ENCODE measurements at regions not wholly inside any gene's neighbourhood (a gene's known extent, or its start where the extent isn't known, plus 50 kb on each side); places are given as distances from the start of the nearest gene placed in this dataset.

GRCh38 chr16:73871088-73871733, 425.4 kb upstream of the PSMD7 start:
- TF ChIP-seq, protein P1, sequence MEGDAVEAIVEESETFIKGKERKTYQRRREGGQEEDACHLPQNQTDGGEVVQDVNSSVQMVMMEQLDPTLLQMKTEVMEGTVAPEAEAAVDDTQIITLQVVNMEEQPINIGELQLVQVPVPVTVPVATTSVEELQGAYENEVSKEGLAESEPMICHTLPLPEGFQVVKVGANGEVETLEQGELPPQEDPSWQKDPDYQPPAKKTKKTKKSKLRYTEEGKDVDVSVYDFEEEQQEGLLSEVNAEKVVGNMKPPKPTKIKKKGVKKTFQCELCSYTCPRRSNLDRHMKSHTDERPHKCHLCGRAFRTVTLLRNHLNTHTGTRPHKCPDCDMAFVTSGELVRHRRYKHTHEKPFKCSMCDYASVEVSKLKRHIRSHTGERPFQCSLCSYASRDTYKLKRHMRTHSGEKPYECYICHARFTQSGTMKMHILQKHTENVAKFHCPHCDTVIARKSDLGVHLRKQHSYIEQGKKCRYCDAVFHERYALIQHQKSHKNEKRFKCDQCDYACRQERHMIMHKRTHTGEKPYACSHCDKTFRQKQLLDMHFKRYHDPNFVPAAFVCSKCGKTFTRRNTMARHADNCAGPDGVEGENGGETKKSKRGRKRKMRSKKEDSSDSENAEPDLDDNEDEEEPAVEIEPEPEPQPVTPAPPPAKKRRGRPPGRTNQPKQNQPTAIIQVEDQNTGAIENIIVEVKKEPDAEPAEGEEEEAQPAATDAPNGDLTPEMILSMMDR (IDR thresholded peaks at IDR 0.05) = no peak

DNA sequence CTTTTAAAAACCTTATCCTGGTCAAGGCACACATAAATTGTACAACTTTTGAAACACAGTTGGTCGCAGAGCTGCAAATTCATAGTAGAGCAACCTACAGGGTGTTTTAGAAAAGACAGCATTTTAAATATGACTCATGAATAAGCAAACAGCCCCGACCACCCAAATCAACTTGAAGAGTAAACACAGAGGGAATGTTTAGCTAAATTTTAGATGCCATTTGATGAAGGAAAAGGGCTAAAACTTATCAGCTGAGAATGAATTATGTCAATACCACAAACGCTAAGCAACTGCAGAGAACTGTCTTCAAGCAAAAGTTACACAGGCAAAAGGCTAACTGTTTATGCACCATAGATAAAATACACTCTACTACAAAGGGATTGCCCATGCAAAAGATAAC, 427.5 kb upstream of the PSMD7 start:
- H3K27ac ChIP-seq = no peak overlapping the region
- TF ChIP-seq, protein P1 (IDR thresholded peaks at IDR 0.05) = no peak
- no peaks in the 10 kb centered on the region for H3K9me3 ChIP-seq
- H3K36me3 ChIP-seq = no peaks in the 10 kb centered on the region
- no peak overlapping the region for H3K4me3 ChIP-seq (ENCODE audit: low read depth in 1 of 2, low read length in 1 of 2)
- H3K4me1 ChIP-seq (ENCODE audit: control insufficient read depth in 1 of 2, insufficient read depth in 1 of 2, low read depth in 1 of 2, low read length in 1 of 2) = no peaks in the 10 kb centered on the region
- H3K27me3 ChIP-seq = no peaks in the 10 kb centered on the region

More at GRCh38 chr16:73871088-73871733, 425.4 kb upstream of the PSMD7 start:
- H3K36me3 ChIP-seq = no peaks in the 10 kb centered on the region
- no peak overlapping the region for H3K27ac ChIP-seq
- no peaks in the 10 kb centered on the region for H3K4me1 ChIP-seq (ENCODE audit: control insufficient read depth in 1 of 2, insufficient read depth in 1 of 2, low read depth in 1 of 2, low read length in 1 of 2)
- H3K27me3 ChIP-seq = no peaks in the 10 kb centered on the region
- H3K9me3 ChIP-seq = no peaks in the 10 kb centered on the region
- no peak overlapping the region for H3K4me3 ChIP-seq (ENCODE audit: low read depth in 1 of 2, low read length in 1 of 2)

- Histone ChIP-seq H3K4me1 (ENCODE audit: control insufficient read depth in 1 of 2, insufficient read depth in 1 of 2, low read depth in 1 of 2, low read length in 1 of 2) (no peaks in the 10 kb centered on the region), H3K9me3 (no peaks in the 10 kb centered on the region), H3K27ac (no peak overlapping the region), H3K36me3 (no peaks in the 10 kb centered on the region), H3K27me3 (no peaks in the 10 kb centered on the region), H3K4me3 (ENCODE audit: low read depth in 1 of 2, low read length in 1 of 2) (no peak overlapping the region)
- TF ChIP-seq, protein P1 (IDR thresholded peaks at IDR 0.05) = no peak
Measured at GRCh38 chr16:73864868-73865267, 431.7 kb upstream of the PSMD7 start.

DNA sequence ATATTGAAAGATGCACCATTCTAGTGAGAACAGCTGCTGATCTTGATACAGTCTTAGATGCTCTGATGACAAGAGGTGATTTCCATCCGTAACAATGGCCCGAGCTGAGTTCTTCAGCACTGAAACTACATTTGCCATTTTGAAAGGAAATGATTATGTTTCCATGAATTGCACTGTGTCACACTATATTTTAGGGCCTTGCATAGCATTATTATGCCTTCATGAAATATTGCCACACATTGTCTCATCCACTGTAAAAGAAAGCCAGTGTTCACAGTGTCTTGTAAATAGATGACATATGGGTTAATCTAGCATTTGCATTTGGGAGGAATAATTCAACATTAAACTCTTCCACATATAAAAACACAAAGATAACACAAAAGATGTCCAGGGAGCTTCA, 438.3 kb upstream of the PSMD7 start:
- H3K36me3 ChIP-seq = no peaks in the 10 kb centered on the region
- TF ChIP-seq, protein P1 (IDR thresholded peaks at IDR 0.05) = no peak
- H3K4me1 ChIP-seq (ENCODE audit: control insufficient read depth in 1 of 2, insufficient read depth in 1 of 2, low read depth in 1 of 2, low read length in 1 of 2) = no peaks in the 10 kb centered on the region
- H3K27me3 ChIP-seq = no peaks in the 10 kb centered on the region
- H3K4me3 ChIP-seq (ENCODE audit: low read depth in 1 of 2, low read length in 1 of 2) = no peak overlapping the region
- no peaks in the 10 kb centered on the region for H3K9me3 ChIP-seq
- no peak overlapping the region for H3K27ac ChIP-seq

- H3K27me3 ChIP-seq = no peaks in the 10 kb centered on the region
- TF ChIP-seq, protein P1 (IDR thresholded peaks at IDR 0.05) = no peak
- H3K36me3 ChIP-seq = no peaks in the 10 kb centered on the region
- no peaks in the 10 kb centered on the region for H3K9me3 ChIP-seq
- no peaks in the 10 kb centered on the region for H3K4me1 ChIP-seq (ENCODE audit: control insufficient read depth in 1 of 2, insufficient read depth in 1 of 2, low read depth in 1 of 2, low read length in 1 of 2)
- H3K4me3 ChIP-seq (ENCODE audit: low read depth in 1 of 2, low read length in 1 of 2) = no peak overlapping the region
- H3K27ac ChIP-seq = no peak overlapping the region
Measured at GRCh38 chr16:73853968-73854367, 442.6 kb upstream of the PSMD7 start.

Measured in neutrophil (primary cell).